MCF 10A (cell line): ENCODE measurements at regions not wholly inside any gene's neighbourhood (a gene's known extent, or its start where the extent isn't known, plus 50 kb on each side); places are given as distances from the start of the nearest gene placed in this dataset.

Source experiments
- BruUV-seq: library from RNA; stranded (reverse); fragments of 400-500 nt; replicated peaks from 2 replicates; lab custom pipeline; 2021; lab: Mats Ljungman, UMichigan
- CTCF ChIA-PET: fragments of 300-600 bp; sonication (Branson Sonifier 250); formaldehyde crosslinking; extraction: SDS; loops from one replicate; lab custom pipeline; 2021; ENCODE audit warnings: antibody characterized with exemption, inconsistent platforms; lab: Yijun Ruan, JAX
- POLR2A ChIA-PET: fragments of 300-600, 350-650 bp; sonication (Branson Sonifier 250); formaldehyde crosslinking; extraction: SDS; loops from one replicate; lab custom pipeline; 2020; ENCODE audit warnings: antibody characterized with exemption, inconsistent platforms; lab: Yijun Ruan, JAX
- DNase-seq: peaks from one replicate; pipeline ENCODE4 v3.0.0-alpha.2; 2018; ENCODE audit not compliant: unreplicated experiment
- H3K27ac Mint-ChIP-seq: one replicate; pipeline ENCODE4 v1.8.0; 2022; ENCODE audit warnings: mild to moderate bottlenecking, low read depth, mixed read lengths; ENCODE audit not compliant: unreplicated experiment
- H3K27me3 Mint-ChIP-seq: one replicate; pipeline ENCODE4 v1.8.0; 2022; ENCODE audit warnings: mixed read lengths; ENCODE audit not compliant: insufficient read depth, unreplicated experiment
- H3K36me3 Mint-ChIP-seq: one replicate; pipeline ENCODE4 v1.8.0; 2022; ENCODE audit warnings: mild to moderate bottlenecking, moderate library complexity, mixed read lengths; ENCODE audit not compliant: insufficient read depth, unreplicated experiment
- H3K4me1 Mint-ChIP-seq: one replicate; pipeline ENCODE4 v1.8.0; 2022; ENCODE audit warnings: mixed read lengths; ENCODE audit not compliant: insufficient read depth, unreplicated experiment
- H3K4me3 Mint-ChIP-seq: one replicate; pipeline ENCODE4 v1.8.0; 2022; ENCODE audit warnings: mild to moderate bottlenecking, moderate library complexity, mixed read lengths; ENCODE audit not compliant: unreplicated experiment
- H3K9me3 Mint-ChIP-seq: one replicate; pipeline ENCODE4 v1.8.0; 2022; ENCODE audit warnings: mixed read lengths; ENCODE audit not compliant: unreplicated experiment
- intact Hi-C: fragments of 100-400 bp; cut with micrococcal nuclease; formaldehyde crosslinking; loops from 2 replicates; pipeline ENCODE4 v1.14.1; 2022
- TF ChIP-seq, protein P1 (sequence below): fragments of 200-600 bp; IDR thresholded peaks from one replicate; pipeline ENCODE4 v1.8.0; 2022; ENCODE audit warnings: antibody characterized with exemption, mild to moderate bottlenecking; ENCODE audit not compliant: unreplicated experiment

DNA sequence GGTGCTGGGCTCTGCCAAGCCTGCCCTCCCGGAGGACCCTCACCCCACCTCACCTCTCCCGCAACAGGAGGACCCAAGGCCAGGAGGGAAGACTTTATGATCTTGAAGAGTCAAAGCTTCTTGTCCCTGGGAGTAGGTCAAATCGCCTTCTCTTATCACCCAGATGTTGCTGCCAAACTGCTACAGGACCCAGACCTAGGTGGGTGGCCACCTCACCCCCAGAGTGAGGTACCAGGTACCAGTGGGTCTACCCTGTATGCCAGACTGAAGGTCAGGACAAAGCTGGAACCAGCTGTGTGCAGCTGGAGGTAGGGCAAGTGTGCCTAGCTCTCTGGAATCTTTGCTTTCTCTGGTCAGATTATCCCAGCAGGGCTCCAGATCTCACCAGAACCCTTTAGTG lies 197.2 kb downstream of the ZFP36L2 start:
- BruUV-seq: no TSS peak
- ChIA-PET CTCF (interaction anchor here (1.2 to 1.4 kb wide), 2 partner anchors 100 to 103 kb away, joined by 3 to 5 read pairs; no protein-coding TSS in a partner anchor), POLR2A (interaction anchor here (0.7 to 1.2 kb wide), 3 partner anchors 11 to 402 kb away, joined by 3 read pairs; no protein-coding TSS in a partner anchor)
- TF ChIP-seq, protein P1, sequence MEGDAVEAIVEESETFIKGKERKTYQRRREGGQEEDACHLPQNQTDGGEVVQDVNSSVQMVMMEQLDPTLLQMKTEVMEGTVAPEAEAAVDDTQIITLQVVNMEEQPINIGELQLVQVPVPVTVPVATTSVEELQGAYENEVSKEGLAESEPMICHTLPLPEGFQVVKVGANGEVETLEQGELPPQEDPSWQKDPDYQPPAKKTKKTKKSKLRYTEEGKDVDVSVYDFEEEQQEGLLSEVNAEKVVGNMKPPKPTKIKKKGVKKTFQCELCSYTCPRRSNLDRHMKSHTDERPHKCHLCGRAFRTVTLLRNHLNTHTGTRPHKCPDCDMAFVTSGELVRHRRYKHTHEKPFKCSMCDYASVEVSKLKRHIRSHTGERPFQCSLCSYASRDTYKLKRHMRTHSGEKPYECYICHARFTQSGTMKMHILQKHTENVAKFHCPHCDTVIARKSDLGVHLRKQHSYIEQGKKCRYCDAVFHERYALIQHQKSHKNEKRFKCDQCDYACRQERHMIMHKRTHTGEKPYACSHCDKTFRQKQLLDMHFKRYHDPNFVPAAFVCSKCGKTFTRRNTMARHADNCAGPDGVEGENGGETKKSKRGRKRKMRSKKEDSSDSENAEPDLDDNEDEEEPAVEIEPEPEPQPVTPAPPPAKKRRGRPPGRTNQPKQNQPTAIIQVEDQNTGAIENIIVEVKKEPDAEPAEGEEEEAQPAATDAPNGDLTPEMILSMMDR: no peak
- Mint-ChIP-seq H3K4me3 (no peak overlapping the region), H3K4me1 (peaks cover 48% of the 10 kb centered on the region), H3K27ac (no peak overlapping the region), H3K36me3 (peaks cover 8% of the 10 kb centered on the region), H3K9me3 (no peaks in the 10 kb centered on the region), H3K27me3 (no peaks in the 10 kb centered on the region)
- DNase-seq: no peak
- intact Hi-C loops: no loop called here

DNA sequence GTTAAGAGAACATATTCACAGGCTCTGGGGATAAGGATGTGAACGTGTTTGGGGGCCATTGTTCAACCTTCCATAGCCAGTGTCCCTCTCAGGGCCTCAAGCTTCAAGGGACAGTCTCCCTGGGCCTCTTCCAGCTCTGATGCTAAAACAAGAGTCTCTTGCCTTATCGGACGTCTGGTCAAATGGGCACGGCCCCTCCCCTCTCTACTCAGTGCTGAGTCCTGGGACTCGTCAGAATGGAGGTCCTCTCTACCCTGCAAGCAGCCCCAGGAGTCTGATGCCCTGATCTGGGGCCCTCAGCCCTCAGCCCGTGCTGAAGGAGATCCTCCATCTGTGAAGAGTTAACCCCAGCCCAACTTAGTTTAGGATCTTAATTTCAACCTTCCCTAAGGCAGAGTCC lies 198.2 kb downstream of the ZFP36L2 start:
- H3K27ac Mint-ChIP-seq: peak overlapping the region; percentile 89

DNA sequence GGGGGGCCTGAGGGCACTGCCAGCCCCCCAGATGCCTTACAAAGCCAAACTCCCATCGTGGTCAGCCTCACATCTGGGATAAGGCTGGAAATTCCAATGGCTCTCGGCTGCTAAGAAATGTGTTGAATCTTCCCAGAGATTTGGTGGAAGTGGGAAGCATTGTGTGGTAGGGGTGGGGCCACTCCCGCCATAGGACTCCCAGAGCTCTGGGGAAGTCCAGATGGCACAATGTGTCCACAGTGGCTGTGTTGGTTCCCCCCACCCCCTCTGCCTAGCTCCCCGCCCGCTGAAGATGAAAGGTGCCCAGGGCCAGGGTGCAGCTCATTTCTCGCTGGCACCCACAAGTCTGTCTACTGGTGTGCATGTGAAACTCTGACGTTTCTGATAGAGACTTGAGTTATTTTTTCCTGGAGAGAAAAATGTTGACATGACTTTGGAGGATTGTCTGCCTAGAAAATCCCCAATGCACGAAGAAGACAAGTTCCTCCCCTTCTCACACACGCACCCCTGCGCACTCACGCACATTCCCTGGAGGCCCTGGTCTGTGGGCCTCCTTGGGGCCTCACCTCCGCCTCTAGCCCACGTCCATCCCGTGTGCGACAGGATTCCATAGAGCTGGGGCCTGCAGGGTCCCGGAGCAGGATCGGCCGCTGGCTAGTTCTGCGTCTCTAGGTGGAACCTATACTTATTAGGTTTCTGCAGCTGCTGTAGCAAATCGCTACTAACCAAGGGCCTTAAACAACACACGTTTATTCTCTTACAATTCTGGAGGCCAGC lies 199.1 kb downstream of the ZFP36L2 start:
- Mint-ChIP-seq H3K36me3 (no peaks in the 10 kb centered on the region), H3K9me3 (peaks cover 4% of the 10 kb centered on the region), H3K27me3 (no peaks in the 10 kb centered on the region), H3K4me3 (no peak overlapping the region), H3K27ac (peak overlapping the region; percentile 89), H3K4me1 (peaks cover 36% of the 10 kb centered on the region)
- DNase-seq: peak; percentile 29
- intact Hi-C loops: no loop called here
- TF ChIP-seq, protein P1: no peak
- BruUV-seq: no TSS peak
- POLR2A ChIA-PET: interaction anchor here (0.8 to 1.1 kb wide), 2 partner anchors 10 to 24 kb away, joined by 3 to 4 read pairs; no protein-coding TSS in a partner anchor
- CTCF ChIA-PET: interaction anchor here (0.6 to 1.9 kb wide), 5 partner anchors 47 to 202 kb away, joined by 3 to 6 read pairs (median 3); no protein-coding TSS in a partner anchor

More for the DNA sequence above, 198.2 kb downstream of the ZFP36L2 start:
- Mint-ChIP-seq H3K27me3 (no peaks in the 10 kb centered on the region), H3K4me1 (peaks cover 45% of the 10 kb centered on the region), H3K4me3 (no peak overlapping the region), H3K9me3 (no peaks in the 10 kb centered on the region), H3K36me3 (no peaks in the 10 kb centered on the region)
- ChIA-PET POLR2A (interaction anchor here (1.1 kb wide), 1 partner anchor 9 kb away, joined by 4 read pairs; no protein-coding TSS in a partner anchor), CTCF (interaction anchor here (0.6 to 1.5 kb wide), 5 partner anchors 88 to 201 kb away, joined by 3 read pairs; no protein-coding TSS in a partner anchor)
- TF ChIP-seq, protein P1: no peak
- no peak for DNase-seq
- intact Hi-C loops: no loop called here
- BruUV-seq: no TSS peak

DNA sequence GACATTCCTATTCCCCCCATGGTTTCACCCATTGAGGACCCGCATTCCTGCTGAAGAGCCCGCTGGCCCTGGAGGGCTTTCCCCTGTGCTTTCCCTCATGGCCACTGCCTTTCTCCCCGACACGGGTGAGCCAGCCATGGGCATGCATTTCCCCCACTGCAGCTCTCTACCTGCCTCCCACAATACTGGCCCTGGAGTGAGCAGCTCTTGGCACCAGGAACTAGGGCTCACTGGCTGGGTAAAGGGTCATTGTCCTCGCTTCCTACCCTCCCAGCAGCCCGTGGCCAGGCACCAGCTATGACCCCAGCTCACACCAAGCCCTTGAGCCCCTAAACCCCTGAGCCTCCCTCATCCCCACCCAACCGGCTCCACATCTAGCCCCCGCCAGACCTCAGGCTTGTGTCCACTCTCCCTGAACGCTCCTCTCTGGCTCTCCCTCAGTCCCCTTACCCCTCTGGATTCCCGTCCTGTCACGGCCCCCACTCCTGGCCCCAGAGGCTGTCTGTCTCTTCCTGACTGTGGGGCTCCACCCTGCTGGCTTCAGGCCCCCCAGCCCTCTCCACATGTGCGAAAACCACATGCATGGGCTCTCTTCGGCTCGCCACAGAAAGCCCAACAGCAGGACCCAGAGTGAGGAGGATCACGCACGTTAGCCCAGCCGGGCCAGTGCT lies 199.8 kb downstream of the ZFP36L2 start:
- POLR2A ChIA-PET: interaction anchor here (0.8 to 2.0 kb wide), 5 partner anchors 25 to 195 kb away, joined by 3 to 9 read pairs (median 3); no protein-coding TSS in a partner anchor
- CTCF ChIA-PET: interaction anchor here (1.2 to 1.9 kb wide), 4 partner anchors 48 to 198 kb away, joined by 3 to 6 read pairs (median 3); no protein-coding TSS in a partner anchor

More for the DNA sequence above, 199.8 kb downstream of the ZFP36L2 start:
- peaks cover 8% of the 10 kb centered on the region for H3K9me3 Mint-ChIP-seq
- intact Hi-C loops: no loop called here
- peak overlapping the region; percentile 89 for H3K27ac Mint-ChIP-seq
- TF ChIP-seq, protein P1: no peak
- H3K27me3 Mint-ChIP-seq: no peaks in the 10 kb centered on the region
- H3K4me1 Mint-ChIP-seq: peaks cover 34% of the 10 kb centered on the region
- BruUV-seq: no TSS peak
- DNase-seq: no peak
- H3K36me3 Mint-ChIP-seq: no peaks in the 10 kb centered on the region
- no peak overlapping the region for H3K4me3 Mint-ChIP-seq
